PC-9 (cell line): ENCODE measurements at regions not wholly inside any gene's neighbourhood (a gene's known extent, or its start where the extent isn't known, plus 50 kb on each side); places are given as distances from the start of the nearest gene placed in this dataset.

Source experiments
- CTCF ChIP-seq: fragments of 200-600 bp; sonication (generic); conservative IDR thresholded peaks from 2 replicates; pipeline ENCODE4 v1.6.1; 2017; ENCODE audit warnings: mixed run types, antibody characterized with exemption, mild to moderate bottlenecking, moderate library complexity
- EZH2 ChIP-seq: fragments of 200-600 bp; sonication (generic); IDR thresholded peaks from 2 replicates; pipeline ENCODE4 v1.8.0; 2017; ENCODE audit warnings: antibody characterized with exemption, low read depth

- TF ChIP-seq CTCF (no peak), EZH2 (no peak)
Measured at GRCh38 chr20:19090332-19090731, 122.1 kb upstream of the SLC24A3 start.
